GM12874 (cell line): ENCODE measurements at regions not wholly inside any gene's neighbourhood (a gene's known extent, or its start where the extent isn't known, plus 50 kb on each side); places are given as distances from the start of the nearest gene placed in this dataset.

Experiments
- TF ChIP-seq, protein P1 (sequence below): IDR thresholded peaks from 2 replicates; pipeline ENCODE4 v1.5.1; 2011; ENCODE audit warnings: low read depth, mild to moderate bottlenecking, control low read depth, low read length, moderate library complexity; ENCODE audit not compliant: insufficient read depth

DNA sequence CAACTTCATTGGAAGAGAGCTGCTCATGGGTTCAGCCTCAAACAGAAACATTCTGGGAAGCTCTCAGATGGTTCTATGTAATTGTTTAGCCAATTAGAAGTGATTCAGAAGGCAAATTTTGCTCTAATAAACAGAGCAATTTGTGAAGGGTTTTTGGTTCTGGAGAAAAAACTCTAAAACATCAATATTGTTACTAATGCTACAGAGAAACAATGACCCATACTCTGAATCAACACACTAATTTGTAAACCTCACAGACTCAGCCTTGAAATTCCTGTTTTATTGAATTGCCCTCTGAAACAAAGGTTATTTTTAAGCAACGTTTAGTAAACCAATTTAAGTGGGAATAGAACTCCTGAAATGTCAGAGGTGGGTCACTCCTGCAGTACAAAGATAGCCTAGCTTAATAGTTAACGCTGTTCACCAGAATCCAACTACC is 171.6 kb upstream of the SVIL start:
- TF ChIP-seq, protein P1, sequence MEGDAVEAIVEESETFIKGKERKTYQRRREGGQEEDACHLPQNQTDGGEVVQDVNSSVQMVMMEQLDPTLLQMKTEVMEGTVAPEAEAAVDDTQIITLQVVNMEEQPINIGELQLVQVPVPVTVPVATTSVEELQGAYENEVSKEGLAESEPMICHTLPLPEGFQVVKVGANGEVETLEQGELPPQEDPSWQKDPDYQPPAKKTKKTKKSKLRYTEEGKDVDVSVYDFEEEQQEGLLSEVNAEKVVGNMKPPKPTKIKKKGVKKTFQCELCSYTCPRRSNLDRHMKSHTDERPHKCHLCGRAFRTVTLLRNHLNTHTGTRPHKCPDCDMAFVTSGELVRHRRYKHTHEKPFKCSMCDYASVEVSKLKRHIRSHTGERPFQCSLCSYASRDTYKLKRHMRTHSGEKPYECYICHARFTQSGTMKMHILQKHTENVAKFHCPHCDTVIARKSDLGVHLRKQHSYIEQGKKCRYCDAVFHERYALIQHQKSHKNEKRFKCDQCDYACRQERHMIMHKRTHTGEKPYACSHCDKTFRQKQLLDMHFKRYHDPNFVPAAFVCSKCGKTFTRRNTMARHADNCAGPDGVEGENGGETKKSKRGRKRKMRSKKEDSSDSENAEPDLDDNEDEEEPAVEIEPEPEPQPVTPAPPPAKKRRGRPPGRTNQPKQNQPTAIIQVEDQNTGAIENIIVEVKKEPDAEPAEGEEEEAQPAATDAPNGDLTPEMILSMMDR = no peak

DNA sequence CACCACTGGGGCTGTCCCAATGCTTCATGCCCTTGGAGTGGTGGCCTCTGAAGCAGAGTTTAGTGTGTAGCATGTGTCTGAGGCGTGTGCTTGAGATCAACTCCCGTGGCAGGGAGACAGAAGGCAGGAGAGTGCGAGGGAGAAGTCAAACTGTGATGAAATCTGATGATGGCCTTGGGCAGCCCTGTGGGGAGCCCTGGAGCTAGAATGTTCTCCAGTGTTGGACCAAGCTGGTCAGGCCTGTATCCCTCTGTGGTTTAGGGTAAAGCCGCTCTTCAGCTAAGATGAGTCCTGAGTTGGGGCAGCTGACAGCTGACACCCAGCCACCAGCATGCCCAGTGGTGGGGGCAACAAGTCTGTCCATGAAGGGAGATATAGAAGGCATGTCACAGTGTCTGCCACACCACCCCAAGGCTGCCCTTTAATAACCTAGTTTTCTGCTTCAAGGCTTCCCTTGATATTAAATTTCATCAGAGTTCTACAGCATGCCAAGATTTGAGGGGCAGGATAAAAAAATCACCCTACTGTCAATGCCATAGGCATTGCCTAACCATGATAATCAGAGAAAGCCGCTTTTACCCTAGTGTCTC is 170.5 kb upstream of the SVIL start:
- TF ChIP-seq, protein P1 = no peak

DNA sequence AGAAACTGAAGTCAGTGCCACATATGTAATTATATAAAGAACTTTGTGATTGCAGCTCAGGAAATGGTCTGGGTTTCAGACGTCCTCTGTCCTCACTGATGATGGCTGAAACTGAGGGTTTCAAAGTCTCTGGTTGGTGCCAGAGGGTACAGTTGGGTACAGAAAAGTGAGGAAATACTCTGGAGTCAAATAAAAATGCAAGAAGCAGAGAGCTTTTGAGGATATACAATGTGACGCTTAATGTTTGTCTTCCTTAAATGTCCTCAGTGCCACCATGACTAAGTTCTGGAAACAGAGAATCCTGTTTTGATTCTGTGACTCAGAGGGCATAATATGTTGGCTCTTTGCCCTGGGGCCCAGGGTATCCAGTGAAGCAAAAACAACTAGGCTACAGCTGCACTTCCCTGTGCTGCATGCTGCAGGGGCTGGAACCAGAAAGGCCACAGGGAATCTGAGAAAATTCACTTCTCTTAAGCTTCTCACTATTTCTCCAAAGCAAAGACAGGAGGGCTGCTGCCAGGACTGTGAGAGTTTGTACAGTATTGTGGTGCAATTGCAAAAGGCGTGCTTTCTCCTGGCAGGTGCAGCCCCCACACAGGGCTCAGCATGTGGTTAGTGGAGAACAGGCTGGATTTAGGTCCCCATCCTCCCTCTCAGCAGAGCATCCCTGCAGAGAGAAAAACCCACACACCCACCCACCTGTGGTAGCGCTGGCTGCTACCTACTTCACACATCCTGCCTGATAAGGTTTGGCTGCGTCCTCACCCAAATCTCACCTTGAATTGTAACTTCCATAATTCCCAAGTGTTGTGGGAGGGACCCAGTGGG is 169.5 kb upstream of the SVIL start:
- TF ChIP-seq, protein P1 = no peak

DNA sequence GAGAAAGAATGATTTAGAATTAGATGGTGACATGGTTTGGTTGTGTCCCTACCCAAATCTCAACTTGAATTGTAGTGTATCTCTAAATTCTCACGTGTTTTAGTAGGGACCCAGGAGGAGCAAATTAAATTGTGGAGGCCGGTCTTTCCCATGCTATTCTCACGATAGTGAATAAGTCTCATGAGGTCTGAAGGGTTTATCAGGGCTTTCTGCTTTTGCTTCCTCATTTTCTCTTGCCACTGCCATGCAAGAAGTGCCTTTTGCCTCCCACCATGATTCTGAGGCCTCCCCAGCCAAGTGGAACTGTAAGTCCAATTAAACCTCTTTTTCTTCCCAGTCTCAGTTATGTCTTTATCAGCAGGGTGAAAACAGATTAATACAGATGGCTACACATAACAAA is 167.4 kb upstream of the SVIL start:
- TF ChIP-seq, protein P1 = no peak

DNA sequence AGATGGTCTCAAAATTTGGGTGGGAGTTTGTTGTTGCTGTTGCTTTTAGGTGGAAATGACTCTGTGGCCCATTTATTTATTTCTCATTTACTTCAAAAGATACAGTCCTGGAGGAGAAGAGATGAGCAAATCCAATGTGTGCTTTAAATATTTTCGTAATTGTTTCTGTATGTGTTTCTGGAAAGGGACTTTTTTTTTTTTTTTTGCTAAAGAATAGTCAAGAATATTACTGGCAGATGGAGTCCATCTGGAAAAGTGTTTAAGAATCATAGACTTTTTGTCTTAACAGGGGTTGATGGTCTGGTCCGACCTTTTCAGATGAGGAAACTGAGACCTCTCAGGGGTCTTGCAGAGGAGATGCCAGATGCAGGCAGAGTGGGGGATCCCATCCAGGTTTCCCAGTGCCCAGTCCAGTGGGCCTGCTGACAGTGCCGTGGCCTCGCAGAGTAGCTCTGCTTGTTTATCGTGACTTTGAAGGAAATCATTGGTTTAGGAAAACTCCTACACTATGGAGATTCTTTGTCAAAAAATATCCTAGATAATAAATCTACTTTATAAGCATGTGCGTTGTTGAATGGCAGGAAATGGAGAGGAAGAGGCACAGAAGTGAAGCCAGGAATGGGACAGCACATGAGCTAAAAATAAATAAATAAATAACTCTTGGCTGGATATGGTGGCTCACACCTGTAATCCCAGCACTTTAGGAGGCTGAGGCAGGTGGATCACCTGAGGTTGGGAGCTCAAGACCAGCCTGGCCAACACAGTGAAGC is 164.3 kb upstream of the SVIL start:
- TF ChIP-seq, protein P1 = no peak

DNA sequence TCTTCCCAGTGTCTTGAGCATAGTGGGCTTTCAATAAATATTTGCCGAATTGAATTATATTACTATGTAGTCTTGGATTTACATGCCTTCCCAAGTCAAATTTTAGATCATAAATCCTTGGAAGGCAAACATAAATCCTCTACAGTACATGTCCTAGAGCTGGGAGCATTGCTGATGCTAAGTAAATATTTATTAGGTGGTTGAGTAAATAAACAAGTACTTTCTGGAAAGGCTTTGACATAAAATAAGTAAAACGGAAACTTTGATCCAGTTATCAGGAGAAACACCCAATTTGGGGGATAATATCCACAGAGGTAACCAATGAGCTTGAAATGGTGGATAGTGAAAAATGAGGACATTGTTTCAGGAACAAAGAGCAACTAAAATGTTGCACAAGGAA is 162.8 kb upstream of the SVIL start:
- TF ChIP-seq, protein P1 = no peak

DNA sequence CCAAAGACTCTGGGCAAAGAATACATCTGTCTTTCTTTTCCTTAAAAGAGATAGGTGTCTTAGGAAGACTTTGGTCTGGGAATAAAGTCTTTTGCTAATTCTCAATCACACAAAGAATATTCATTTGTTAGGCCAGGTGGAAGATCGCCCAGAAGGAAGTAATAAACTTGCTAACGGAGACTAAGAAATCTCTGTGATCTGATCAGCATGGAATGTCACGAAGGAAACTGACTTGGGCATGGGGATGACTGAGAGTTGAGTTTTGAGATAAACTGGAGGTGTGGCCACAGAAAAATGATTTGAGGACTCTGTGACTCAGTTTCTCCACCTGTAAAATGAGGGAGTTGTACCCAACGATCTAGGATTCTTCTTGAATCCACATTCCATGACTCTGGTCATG is 161.1 kb upstream of the SVIL start:
- TF ChIP-seq, protein P1 = no peak
